Neuronal stem cell (in vitro differentiated cells): ENCODE measurements at regions not wholly inside any gene's neighbourhood (a gene's known extent, or its start where the extent isn't known, plus 50 kb on each side); places are given as distances from the start of the nearest gene placed in this dataset.

Experiments
- DNase-seq: peaks from one replicate; pipeline ENCODE4 v3.0.0-alpha.2; 2013; ENCODE audit warnings: low spot score
- H2AFZ ChIP-seq: one replicate; pipeline ENCODE4 v1.6.1; 2013; ENCODE audit warnings: mild to moderate bottlenecking, low read length, inconsistent platforms
- H2AK5ac ChIP-seq: 2 replicates; pipeline ENCODE4 v1.6.1; 2013; ENCODE audit warnings: low read depth, mild to moderate bottlenecking, inconsistent platforms, low read length, moderate library complexity, mixed read lengths
- H2BK120ac ChIP-seq: 2 replicates; pipeline ENCODE4 v1.6.1; 2013; ENCODE audit warnings: low read depth, mild to moderate bottlenecking, inconsistent platforms, low read length, moderate library complexity, mixed read lengths
- H2BK12ac ChIP-seq: one replicate; pipeline ENCODE4 v1.6.1; 2013; ENCODE audit warnings: low read length, inconsistent platforms
- H2BK15ac ChIP-seq: 2 replicates; pipeline ENCODE4 v1.6.1; 2013; ENCODE audit warnings: mild to moderate bottlenecking, low read length, inconsistent platforms, mixed read lengths
- H2BK5ac ChIP-seq: one replicate; pipeline ENCODE4 v1.6.1; 2013; ENCODE audit warnings: inconsistent platforms, mild to moderate bottlenecking, low read length, moderate library complexity
- H3K14ac ChIP-seq: one replicate; pipeline ENCODE4 v1.6.1; 2013; ENCODE audit warnings: low read length, inconsistent platforms
- H3K18ac ChIP-seq: 2 replicates; pipeline ENCODE4 v1.6.1; 2013; ENCODE audit warnings: low read length, inconsistent platforms
- H3K23ac ChIP-seq: 2 replicates; pipeline ENCODE4 v1.6.1; 2013; ENCODE audit warnings: low read depth, mild to moderate bottlenecking, mixed read lengths, low read length, inconsistent platforms; ENCODE audit not compliant: poor library complexity
- H3K27ac ChIP-seq: replicated peaks from 3 replicates; pipeline ENCODE4 v1.5.1; 2013; ENCODE audit warnings: low read length, inconsistent platforms
- H3K27me3 ChIP-seq, 3 experiments: 2 replicates each; pipeline ENCODE4 v1.6.1; 2013; ENCODE audit warnings: low read length in 3 of 3, mild to moderate bottlenecking in 2 of 3, inconsistent platforms in 1 of 3, low read depth in 1 of 3, mixed read lengths in 1 of 3, moderate library complexity in 1 of 3; ENCODE audit not compliant: control insufficient read depth in 3 of 3, insufficient read depth in 3 of 3
- H3K36me3 ChIP-seq, 2 donors: replicated peaks in 1 of 2; 2 replicates each; pipeline ENCODE4 v1.6.1; 2013; ENCODE audit warnings: low read length in 2 of 2; ENCODE audit not compliant: control insufficient read depth in 2 of 2, insufficient read depth in 2 of 2
- H3K4ac ChIP-seq: 2 replicates; pipeline ENCODE4 v1.6.1; 2013; ENCODE audit warnings: inconsistent platforms, mild to moderate bottlenecking, low read length, moderate library complexity
- H3K4me1 ChIP-seq, 2 donors: 1 replicate in 1 of 2; 2 replicates in 1 of 2; pipeline ENCODE4 v1.6.1; 2013; ENCODE audit warnings: low read length in 2 of 2, low read depth in 1 of 2; ENCODE audit not compliant: control insufficient read depth in 2 of 2, insufficient read depth in 1 of 2
- H3K4me2 ChIP-seq: one replicate; pipeline ENCODE4 v1.6.1; 2013; ENCODE audit warnings: mild to moderate bottlenecking, low read length, inconsistent platforms; ENCODE audit not compliant: insufficient read depth, poor library complexity, severe bottlenecking
- H3K4me3 ChIP-seq, 2 donors: 2 replicates each; pipeline ENCODE4 v1.5.1; 2013; ENCODE audit warnings: low read length in 2 of 2, mild to moderate bottlenecking in 2 of 2, inconsistent platforms in 1 of 2, moderate library complexity in 1 of 2
- H3K79me1 ChIP-seq: one replicate; pipeline ENCODE4 v1.6.1; 2013; ENCODE audit warnings: low read depth, mild to moderate bottlenecking, inconsistent platforms, low read length, moderate library complexity
- H3K9ac ChIP-seq: one replicate; pipeline ENCODE4 v1.6.1; 2013; ENCODE audit warnings: mild to moderate bottlenecking, low read depth, low read length, inconsistent platforms; ENCODE audit not compliant: poor library complexity
- H3K9me3 ChIP-seq, 2 donors: replicated peaks in 1 of 2; 2 replicates each; pipeline versions ENCODE3 to v1.6.1; 2013; ENCODE audit warnings: low read length in 2 of 2, mild to moderate bottlenecking in 2 of 2, inconsistent platforms in 1 of 2, low read depth in 1 of 2, mixed read lengths in 1 of 2, moderate library complexity in 1 of 2; ENCODE audit not compliant: control insufficient read depth in 2 of 2, insufficient read depth in 1 of 2
- H4K8ac ChIP-seq: one replicate; pipeline ENCODE4 v1.6.1; 2013; ENCODE audit warnings: low read depth, mild to moderate bottlenecking, inconsistent platforms, low read length, moderate library complexity
- H4K91ac ChIP-seq: one replicate; pipeline ENCODE4 v1.6.1; 2013; ENCODE audit warnings: low read length, low read depth, mild to moderate bottlenecking, inconsistent platforms; ENCODE audit not compliant: poor library complexity
- WGBS, 2 donors: extraction: QIAGEN DNeasy Blood & Tissue Kit; methylation state at CpG; one replicate each; pipeline ENCODE4 v1.1.7; 2013; ENCODE audit warnings: missing lambda C conversion rate in 2 of 2, mixed read lengths in 1 of 2; ENCODE audit not compliant: insufficient read length in 2 of 2, insufficient replicate concordance in 1 of 2; ENCODE audit errors: extremely low coverage in 2 of 2; 5-methylcytosine and 5-hydroxymethylcytosine counted together

DNA sequence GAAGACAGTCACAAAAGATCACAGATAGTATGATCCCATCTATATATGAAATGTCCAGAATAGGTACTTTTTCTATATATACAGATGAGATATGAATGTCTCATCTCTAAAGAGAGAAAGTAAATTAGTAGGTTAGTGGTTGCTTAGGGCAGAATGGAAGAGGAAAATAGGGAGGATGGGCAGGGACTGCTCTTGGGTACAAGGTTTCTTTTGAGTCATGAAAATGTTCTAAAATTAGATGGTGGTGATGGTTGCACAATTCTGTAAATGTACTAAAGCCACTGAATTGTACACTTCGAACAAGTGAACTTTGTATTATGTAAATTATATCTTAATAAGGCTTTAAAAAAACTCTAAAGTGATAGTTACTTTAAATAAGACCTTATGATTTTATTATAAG, 59.6 kb upstream of the GRAMD2B start:
- Histone ChIP-seq H2BK15ac (no peak overlapping the region), H3K9me3 (no peaks in the 10 kb centered on the region), H3K23ac (no peak overlapping the region), H3K18ac (no peak overlapping the region), H3K14ac (no peak overlapping the region), H3K9ac (no peak overlapping the region), H4K91ac (no peak overlapping the region), H3K4me3 (no peak overlapping the region), H3K79me1 (no peaks in the 10 kb centered on the region), H3K4ac (no peak overlapping the region), H3K4me1 (peaks cover 2 to 7% of the 10 kb centered on the region in 2 donors), H2AFZ (no peak overlapping the region), H2AK5ac (no peak overlapping the region), H3K4me2 (no peak overlapping the region), H2BK120ac (no peak overlapping the region), H3K27me3 (no peaks in the 10 kb centered on the region), H2BK12ac (no peak overlapping the region), H2BK5ac (no peak overlapping the region), H3K27ac (no peak overlapping the region), H4K8ac (no peak overlapping the region), H3K36me3 (no peaks in the 10 kb centered on the region)
- WGBS, 2 donors: no CpG with 5 or more reads among the region's 1 CpG
- DNase-seq: no peak

DNA sequence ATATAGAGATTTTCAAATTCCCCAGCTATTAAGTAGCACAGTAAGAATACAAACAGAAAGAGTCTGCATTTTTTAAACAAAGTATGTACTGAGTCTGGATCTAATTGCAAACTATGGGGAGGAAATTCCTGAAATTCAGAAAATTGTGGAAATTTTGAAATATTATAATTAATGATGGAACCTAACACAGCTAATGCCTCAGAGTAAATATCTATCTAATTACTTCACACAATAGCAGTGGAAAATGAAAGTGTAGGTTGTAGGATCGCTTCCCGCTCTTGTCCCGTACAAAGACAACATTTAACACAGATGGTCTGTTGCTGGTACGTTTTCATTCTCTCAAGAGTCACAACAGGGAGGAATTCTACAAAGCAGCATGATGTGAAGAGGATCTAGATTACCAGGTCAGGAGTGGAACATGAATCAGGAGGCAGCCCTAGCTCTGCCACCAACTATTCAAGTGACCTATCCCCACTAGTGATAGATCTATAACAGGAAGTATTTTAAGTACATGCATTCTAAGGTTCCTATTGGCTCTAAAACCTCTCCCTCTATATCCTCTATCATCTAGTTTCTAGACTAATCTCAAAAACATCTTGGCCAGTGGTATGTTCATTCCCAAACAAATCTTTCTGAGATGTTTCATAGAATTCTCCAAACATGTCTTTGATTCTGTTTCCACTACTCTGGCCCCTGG, 58.9 kb upstream of the GRAMD2B start:
- no peak overlapping the region for H2AK5ac ChIP-seq
- no peak overlapping the region for H4K8ac ChIP-seq
- H3K79me1 ChIP-seq: no peaks in the 10 kb centered on the region
- no peak for DNase-seq
- WGBS, 2 donors: no CpG with 5 or more reads among the region's 4 CpGs
- no peak overlapping the region for H3K18ac ChIP-seq
- no peak overlapping the region for H3K4me2 ChIP-seq
- peaks cover 5 to 7% of the 10 kb centered on the region in 2 donors for H3K4me1 ChIP-seq
- H3K36me3 ChIP-seq: no peaks in the 10 kb centered on the region
- H3K9me3 ChIP-seq: no peaks in the 10 kb centered on the region
- peak overlapping the region; percentile 45 for H2AFZ ChIP-seq
- H3K4ac ChIP-seq: no peak overlapping the region
- H3K14ac ChIP-seq: no peak overlapping the region
- H2BK15ac ChIP-seq: no peak overlapping the region
- H3K9ac ChIP-seq: no peak overlapping the region
- no peaks in the 10 kb centered on the region for H3K27me3 ChIP-seq
- H2BK5ac ChIP-seq: no peak overlapping the region
- H3K27ac ChIP-seq: no peak overlapping the region
- no peak overlapping the region for H4K91ac ChIP-seq
- no peak overlapping the region for H3K4me3 ChIP-seq
- no peak overlapping the region for H2BK12ac ChIP-seq
- H3K23ac ChIP-seq: no peak overlapping the region
- H2BK120ac ChIP-seq: no peak overlapping the region

DNA sequence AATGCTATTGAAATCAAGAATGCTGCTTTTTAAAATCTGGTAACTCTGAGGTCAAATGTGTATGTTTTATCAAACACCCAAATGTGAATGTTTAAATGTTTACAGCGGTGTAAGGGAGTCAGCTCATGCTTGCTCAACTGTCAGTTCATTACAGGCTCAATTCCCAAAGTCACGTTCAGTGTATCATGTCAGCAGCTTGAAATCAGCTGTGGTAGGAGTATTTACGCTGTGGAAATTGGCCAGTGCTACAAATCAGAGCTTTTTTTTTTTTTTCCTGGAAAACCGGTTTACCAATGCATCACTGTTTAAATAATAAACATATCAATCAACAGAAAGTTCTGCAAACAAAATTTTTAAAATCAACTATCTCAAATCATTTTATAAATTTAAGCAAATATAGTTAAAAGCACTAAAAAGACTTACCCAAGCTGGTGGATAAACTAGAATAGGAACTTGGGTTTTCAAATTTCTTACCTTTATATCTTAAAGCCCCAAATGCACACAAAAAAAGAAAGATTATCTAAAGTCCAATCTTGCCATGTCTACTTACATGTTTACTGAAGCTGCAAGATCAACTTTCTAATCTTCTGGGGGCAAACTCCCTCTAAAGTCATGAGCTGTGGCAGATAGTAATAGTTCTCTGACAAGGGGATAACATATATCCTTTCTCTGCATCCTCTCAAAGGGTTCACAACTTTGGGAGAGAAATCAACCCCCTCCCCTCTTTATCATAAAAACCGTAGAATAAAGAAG, 57.6 kb upstream of the GRAMD2B start:
- Histone ChIP-seq H3K9me3 (no peaks in the 10 kb centered on the region), H2BK12ac (no peak overlapping the region), H2AFZ (no peak overlapping the region), H3K4me2 (no peak overlapping the region), H3K14ac (no peak overlapping the region), H3K27ac (no peak overlapping the region), H2BK15ac (no peak overlapping the region), H3K27me3 (no peaks in the 10 kb centered on the region), H2AK5ac (no peak overlapping the region), H3K4ac (no peak overlapping the region), H3K36me3 (no peaks in the 10 kb centered on the region), H3K9ac (no peak overlapping the region), H3K18ac (no peak overlapping the region), H3K23ac (no peak overlapping the region), H3K79me1 (no peaks in the 10 kb centered on the region), H2BK120ac (no peak overlapping the region), H3K4me1 (peaks cover 14 to 17% of the 10 kb centered on the region in 2 donors), H2BK5ac (no peak overlapping the region), H4K8ac (no peak overlapping the region), H4K91ac (no peak overlapping the region), H3K4me3 (no peak overlapping the region)
- no CpG with 5 or more reads among the region's 5 CpGs for WGBS, 2 donors
- no peak for DNase-seq

DNA sequence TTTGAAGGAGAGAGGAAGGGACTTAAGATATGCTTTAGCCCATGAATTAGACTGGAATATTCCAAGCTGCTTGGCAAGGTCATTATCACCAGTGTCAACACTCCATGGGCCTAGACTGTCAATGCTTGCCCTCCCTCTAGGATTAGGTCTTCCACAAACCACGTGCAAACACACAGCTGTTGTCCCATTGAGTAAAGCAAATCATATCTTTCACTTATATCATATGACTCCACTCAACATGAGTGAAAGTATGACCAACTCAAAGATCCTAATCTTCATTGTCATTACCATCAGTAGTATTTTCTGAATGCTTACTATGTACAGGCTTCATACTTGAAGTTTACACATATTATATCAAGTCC, 57.0 kb upstream of the GRAMD2B start:
- Histone ChIP-seq H3K9ac (no peak overlapping the region), H3K4me1 (peaks cover 14 to 17% of the 10 kb centered on the region in 2 donors), H3K27me3 (no peaks in the 10 kb centered on the region), H4K91ac (no peak overlapping the region), H3K14ac (no peak overlapping the region), H3K23ac (no peak overlapping the region), H4K8ac (no peak overlapping the region), H3K36me3 (no peaks in the 10 kb centered on the region), H2BK15ac (no peak overlapping the region), H2BK120ac (no peak overlapping the region), H3K4me2 (no peak overlapping the region), H2BK5ac (no peak overlapping the region), H2AFZ (no peak overlapping the region), H3K27ac (no peak overlapping the region), H3K4ac (no peak overlapping the region), H2AK5ac (no peak overlapping the region), H3K4me3 (no peak overlapping the region), H2BK12ac (no peak overlapping the region), H3K9me3 (no peaks in the 10 kb centered on the region), H3K18ac (no peak overlapping the region), H3K79me1 (no peaks in the 10 kb centered on the region)
- WGBS, 2 donors: no CpG with 5 or more reads among the region's 1 CpG
- no peak for DNase-seq
